ENCODE measurements at regions not wholly inside any gene's neighbourhood (a gene's known extent, or its start where the extent isn't known, plus 50 kb on each side); places are given as distances from the start of the nearest gene placed in this dataset.

DNA sequence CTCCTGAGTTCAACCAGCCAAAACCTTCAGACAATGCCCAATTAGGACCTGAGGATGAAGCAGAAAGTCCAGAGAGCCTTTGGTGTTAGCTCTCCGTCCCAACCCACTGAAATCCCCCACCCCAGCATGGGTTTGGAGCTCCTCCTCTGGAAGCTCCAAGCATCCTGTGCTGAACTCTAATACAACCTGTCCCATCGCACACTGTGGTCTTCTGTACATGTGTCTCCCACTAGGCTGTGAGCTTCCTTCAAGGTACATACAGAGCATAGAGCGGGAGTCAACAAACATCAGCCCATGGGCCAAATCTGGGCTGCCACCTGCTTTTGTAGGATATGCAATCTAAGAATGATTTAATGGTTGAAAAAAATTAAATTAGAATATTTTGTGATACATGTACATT, 166.5 kb downstream of the LSM5 start:
- CTCF ChIA-PET: no interaction called here

DNA sequence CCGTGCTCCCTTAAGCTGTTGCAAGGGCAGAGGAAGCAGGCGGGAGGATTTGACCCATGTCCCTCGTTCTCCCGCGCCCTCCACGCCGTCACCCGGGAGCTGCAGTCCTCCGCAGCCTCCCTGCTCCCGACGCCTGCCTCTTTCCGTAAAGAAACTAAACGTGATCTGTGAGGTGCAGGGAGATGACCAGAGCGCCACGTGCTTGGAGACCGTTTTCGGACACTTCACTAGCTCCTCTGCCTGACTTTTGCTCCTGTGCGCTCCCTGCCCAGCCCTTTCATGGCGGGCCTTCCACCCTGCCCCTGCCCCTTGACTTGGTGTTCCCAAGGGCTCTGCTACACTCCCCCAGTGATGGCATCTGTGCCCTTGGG, 171.2 kb downstream of the LSM5 start:
- Mint-ChIP-seq H3K9me3 (peaks cover 2% of the 10 kb centered on the region), H3K36me3 (ENCODE audit: low read depth) (no peaks in the 10 kb centered on the region), H3K27me3 (peaks cover 4% of the 10 kb centered on the region), H3K4me3 (no peak overlapping the region), H3K27ac (no peak overlapping the region), H3K4me1 (no peaks in the 10 kb centered on the region)
- CTCF ChIA-PET: no interaction called here
- no peak for DNase-seq
- POLR2A ChIA-PET: no interaction called here

More for the DNA sequence above, 166.5 kb downstream of the LSM5 start:
- no peak overlapping the region for H3K27ac Mint-ChIP-seq
- H3K36me3 Mint-ChIP-seq (ENCODE audit: low read depth): no peaks in the 10 kb centered on the region
- POLR2A ChIA-PET: no interaction called here
- no peak for DNase-seq
- H3K4me3 Mint-ChIP-seq: no peak overlapping the region
- no peaks in the 10 kb centered on the region for H3K4me1 Mint-ChIP-seq
- no peaks in the 10 kb centered on the region for H3K9me3 Mint-ChIP-seq
- H3K27me3 Mint-ChIP-seq: peaks cover 1% of the 10 kb centered on the region

DNA sequence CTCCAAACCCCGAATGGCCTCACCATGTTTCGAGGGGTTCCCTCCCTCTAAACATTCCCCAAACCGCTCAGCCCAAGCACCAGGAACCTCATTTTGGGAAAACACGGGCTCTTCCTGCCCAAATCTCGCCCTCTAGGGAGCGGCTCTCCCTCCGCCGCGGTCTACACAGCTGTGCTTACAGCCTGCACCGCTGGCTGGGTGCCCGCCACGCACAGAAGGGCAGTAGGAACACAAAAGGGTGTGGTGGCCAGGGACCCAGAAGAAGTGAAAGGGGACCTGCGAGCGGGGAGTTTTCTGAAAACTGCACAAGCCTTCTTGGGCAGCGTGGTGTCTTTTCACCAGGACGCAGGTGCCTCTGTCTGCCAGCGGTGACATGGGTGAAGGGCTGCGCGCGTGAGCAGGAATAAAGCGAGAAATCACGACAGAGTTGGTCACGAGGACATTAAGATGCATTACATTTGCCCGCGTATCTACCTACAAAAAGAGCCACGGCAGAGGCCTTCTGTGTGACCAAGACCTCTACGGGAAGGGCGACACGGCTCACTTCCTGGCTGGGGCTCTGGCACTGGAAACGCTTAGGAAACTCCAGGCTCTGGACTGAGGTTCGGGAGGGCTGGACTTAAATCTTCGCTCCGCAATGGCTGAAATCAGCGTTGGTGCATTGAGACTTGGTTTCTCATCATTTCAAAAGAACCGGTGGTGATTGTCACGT, 171.7 kb downstream of the LSM5 start:
- no peak overlapping the region for H3K27ac Mint-ChIP-seq
- CTCF ChIA-PET: no interaction called here
- H3K27me3 Mint-ChIP-seq: peaks cover 4% of the 10 kb centered on the region

DNA sequence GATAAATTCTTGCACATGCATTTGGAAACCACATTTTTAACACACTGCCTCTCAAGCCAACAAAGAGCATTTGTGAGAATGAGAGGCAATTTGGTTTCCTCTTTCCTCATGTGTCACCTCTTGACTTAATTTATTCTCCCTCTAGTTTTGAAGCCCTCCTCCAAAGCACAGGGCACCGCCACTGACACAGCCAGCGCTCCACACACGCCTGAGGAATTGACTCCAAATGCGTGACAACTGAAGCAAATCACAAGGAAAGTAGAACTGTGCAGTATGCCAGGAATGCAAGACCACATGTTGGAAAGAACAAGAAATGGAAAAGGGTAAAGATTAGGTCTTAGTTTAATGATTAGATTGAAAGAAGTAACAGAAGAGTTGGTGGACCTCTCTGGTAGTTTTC, 173.3 kb downstream of the LSM5 start:
- Mint-ChIP-seq H3K27ac (no peak overlapping the region), H3K4me3 (no peak overlapping the region), H3K36me3 (ENCODE audit: low read depth) (no peaks in the 10 kb centered on the region), H3K27me3 (peaks cover 4% of the 10 kb centered on the region), H3K4me1 (no peaks in the 10 kb centered on the region), H3K9me3 (peaks cover 2% of the 10 kb centered on the region)
- ChIA-PET POLR2A (no interaction called here), CTCF (no interaction called here)
- no peak for DNase-seq

More for the DNA sequence above, 171.7 kb downstream of the LSM5 start:
- H3K4me3 Mint-ChIP-seq: no peak overlapping the region
- POLR2A ChIA-PET: no interaction called here
- no peak for DNase-seq
- no peaks in the 10 kb centered on the region for H3K4me1 Mint-ChIP-seq
- no peaks in the 10 kb centered on the region for H3K36me3 Mint-ChIP-seq (ENCODE audit: low read depth)
- H3K9me3 Mint-ChIP-seq: peaks cover 2% of the 10 kb centered on the region

DNA sequence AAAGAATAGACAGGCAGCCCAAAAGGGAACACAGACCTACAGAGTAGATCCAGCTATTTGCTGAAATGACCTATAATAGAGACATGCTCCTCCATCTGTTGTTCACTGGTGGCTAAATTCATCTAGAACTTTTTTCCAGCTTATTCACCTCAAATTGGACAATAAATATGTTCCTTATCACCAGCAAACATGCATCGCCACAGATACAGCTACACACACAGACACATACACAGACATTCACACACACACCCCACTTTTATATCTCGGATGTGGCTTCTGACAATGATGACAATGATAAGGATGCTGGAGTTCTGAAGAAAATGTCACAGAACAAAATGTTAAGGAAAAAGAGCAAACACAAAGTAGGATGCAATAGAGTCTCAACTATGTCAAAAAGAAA, 175.4 kb downstream of the LSM5 start:
- H3K36me3 Mint-ChIP-seq (ENCODE audit: low read depth): no peaks in the 10 kb centered on the region
- ChIA-PET POLR2A (no interaction called here), CTCF (no interaction called here)
- H3K27me3 Mint-ChIP-seq: peaks cover 4% of the 10 kb centered on the region
- H3K4me3 Mint-ChIP-seq: no peak overlapping the region
- no peaks in the 10 kb centered on the region for H3K4me1 Mint-ChIP-seq
- peaks cover 2% of the 10 kb centered on the region for H3K9me3 Mint-ChIP-seq
- no peak overlapping the region for H3K27ac Mint-ChIP-seq
- no peak for DNase-seq

DNA sequence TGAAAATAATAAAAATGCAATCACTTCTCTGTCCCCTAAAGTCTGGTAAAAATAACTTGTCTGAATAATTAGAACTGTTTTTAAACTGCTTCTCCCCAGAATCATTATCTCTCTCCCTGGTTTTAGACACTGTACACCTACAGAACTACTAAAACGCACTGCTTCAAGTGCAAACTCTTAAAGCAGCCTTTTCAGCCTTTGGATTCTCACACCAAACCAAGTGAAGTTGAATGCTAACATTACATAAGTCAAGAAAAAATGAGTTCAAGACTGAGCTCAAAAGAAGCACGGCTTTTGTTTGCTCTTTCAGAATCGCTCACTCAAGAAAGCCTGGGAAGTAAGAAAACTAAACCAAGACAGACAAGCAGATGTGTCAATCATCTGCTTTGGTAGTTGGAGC, 188.8 kb downstream of the LSM5 start:
- POLR2A ChIA-PET: no interaction called here
- Mint-ChIP-seq H3K27me3 (peaks cover 34% of the 10 kb centered on the region), H3K36me3 (ENCODE audit: low read depth) (peaks cover 2% of the 10 kb centered on the region)

DNA sequence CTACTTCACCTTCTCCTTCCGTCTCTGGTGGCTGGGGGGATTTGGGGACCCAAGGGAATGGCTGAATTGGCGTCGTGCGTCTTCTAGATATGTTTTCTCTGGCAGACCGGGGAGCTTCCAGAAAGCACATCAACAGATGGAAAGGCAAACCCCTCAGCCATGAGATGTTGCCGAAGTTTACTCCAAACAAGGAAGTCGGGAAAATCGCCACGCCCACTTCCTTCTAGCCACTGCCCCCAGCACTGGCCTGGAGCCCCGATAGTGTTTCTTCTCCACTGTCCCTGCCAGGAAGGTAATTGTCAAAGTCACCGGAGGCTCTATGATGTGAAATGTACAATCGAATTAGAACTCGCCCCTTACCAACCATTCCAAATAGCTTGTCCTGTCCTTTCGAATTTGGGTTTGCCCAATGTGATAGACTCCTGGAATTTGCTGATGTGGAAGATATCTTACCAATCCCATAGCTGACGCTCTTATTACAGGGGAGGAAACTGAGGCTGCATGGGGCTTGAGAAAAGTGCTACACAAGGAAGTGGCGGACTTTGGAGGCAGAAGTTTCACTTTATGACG, 191.0 kb downstream of the LSM5 start:
- no peaks in the 10 kb centered on the region for H3K9me3 Mint-ChIP-seq
- no peak for DNase-seq
- H3K4me1 Mint-ChIP-seq: peaks cover 2% of the 10 kb centered on the region
- CTCF ChIA-PET: no interaction called here
- peaks cover 38% of the 10 kb centered on the region for H3K27me3 Mint-ChIP-seq
- H3K36me3 Mint-ChIP-seq (ENCODE audit: low read depth): peaks cover 2% of the 10 kb centered on the region
- POLR2A ChIA-PET: interaction anchor here (0.6 kb wide), 1 partner anchor 24 kb away, joined by 3 read pairs; no protein-coding TSS in a partner anchor
- no peak overlapping the region for H3K27ac Mint-ChIP-seq
- H3K4me3 Mint-ChIP-seq: no peak overlapping the region

More for the DNA sequence above, 188.8 kb downstream of the LSM5 start:
- no peak overlapping the region for H3K27ac Mint-ChIP-seq
- CTCF ChIA-PET: no interaction called here
- no peak overlapping the region for H3K4me3 Mint-ChIP-seq
- peaks cover 2% of the 10 kb centered on the region for H3K4me1 Mint-ChIP-seq
- no peak for DNase-seq
- H3K9me3 Mint-ChIP-seq: no peaks in the 10 kb centered on the region

DNA sequence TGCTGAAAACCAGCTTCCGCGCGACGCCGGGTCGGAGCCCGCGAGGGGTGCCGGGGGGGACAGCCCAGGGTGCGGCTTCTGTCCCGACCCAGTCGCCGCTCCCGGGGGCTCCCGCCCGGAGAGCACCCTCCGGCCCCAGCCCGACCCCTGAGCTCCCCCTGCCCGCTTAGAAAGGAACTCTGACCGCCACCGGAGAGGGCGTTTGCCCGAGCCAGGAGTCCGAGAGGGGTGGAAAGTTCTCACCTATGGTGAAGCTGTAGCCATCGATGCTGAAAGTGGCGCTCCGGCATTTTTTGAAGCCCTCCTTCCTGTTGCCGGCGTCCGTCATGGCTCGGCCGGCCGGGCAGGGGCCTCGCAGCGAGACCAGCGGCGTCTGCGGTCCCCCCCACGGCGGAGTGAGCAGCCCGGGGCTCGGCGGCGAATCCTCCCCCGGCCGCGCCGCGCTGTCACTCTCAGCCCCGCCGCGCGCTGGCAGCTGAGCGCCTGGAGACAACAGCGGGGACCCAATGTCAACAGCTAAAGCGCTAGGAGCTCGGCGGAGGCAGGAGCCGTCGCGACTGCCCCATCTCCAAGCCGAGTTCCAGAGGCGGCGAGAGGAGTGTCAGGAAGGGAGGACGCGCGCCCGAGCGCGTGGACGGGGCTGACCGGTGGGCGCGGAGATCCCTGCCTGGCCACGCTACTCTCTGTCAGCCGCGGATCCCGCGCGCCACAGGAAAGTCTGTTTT, 191.6 kb downstream of the LSM5 start:
- H3K36me3 Mint-ChIP-seq (ENCODE audit: low read depth): peaks cover 2% of the 10 kb centered on the region
- no peaks in the 10 kb centered on the region for H3K9me3 Mint-ChIP-seq
- no peak overlapping the region for H3K4me3 Mint-ChIP-seq
- peaks cover 2% of the 10 kb centered on the region for H3K4me1 Mint-ChIP-seq
- no peak for DNase-seq
- POLR2A ChIA-PET: interaction anchor here (0.6 kb wide), 1 partner anchor 24 kb away, joined by 3 read pairs; no protein-coding TSS in a partner anchor
- CTCF ChIA-PET: no interaction called here
- H3K27me3 Mint-ChIP-seq: peaks cover 38% of the 10 kb centered on the region
- no peak overlapping the region for H3K27ac Mint-ChIP-seq

DNA sequence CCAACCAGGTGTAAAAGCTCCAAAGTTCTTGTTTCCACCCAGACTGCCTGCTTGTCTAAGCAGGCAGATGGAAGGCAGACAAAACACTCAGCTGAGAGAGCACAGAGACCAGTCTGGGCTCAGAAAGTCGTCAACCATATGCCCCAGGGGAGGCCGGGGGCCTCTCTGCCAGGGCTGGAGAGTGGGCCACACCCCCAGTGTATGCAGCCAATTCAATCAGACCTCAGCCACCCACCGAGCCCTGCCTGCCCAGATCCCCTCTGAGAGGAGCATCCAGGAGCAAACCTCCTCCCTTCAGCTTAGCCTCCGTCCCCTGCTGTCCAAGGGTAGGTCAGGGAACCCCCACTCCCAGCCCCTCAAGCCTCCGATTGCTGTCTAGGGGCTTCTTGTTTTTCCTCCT, 196.3 kb downstream of the LSM5 start:
- no peak overlapping the region for H3K27ac Mint-ChIP-seq

DNA sequence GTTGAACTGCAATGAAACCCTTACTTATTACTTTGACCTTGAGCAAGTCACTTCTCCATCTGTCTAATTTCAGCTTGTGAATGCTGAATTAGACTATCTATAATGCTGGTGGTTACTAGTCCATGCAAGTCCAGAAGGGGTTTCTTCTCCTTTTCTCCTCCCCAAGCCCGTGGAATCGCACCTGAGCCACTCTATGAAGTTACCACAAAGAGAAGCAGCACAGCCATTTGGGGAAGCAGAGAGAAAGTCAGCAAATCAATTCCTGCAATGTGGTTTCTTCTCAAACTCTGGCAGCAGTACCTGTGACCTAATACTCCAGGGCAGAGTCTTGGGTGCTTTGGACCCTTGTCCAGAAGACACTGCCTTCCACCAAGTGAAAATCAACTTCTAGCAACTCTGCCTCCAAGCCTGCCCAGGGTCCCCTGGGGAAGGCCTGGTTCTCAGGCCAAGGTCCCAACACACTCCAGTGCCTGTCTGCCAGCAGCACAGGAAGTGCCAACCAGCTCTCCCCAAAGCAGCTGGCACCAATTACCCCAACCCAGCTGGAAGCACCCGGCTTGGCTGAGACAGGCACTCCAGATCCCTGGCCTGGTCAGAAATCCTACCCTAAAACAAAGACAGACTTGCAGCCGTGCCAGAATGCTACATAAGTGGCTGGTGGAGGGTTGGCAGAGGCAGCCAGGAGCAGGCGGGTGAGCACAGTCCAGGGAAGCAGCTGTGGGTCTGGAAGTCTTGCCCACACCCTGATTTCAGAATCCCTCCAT, 200.3 kb downstream of the LSM5 start:
- POLR2A ChIA-PET: no interaction called here
- no peak overlapping the region for H3K4me3 Mint-ChIP-seq
- CTCF ChIA-PET: no interaction called here

More for the DNA sequence above, 196.3 kb downstream of the LSM5 start:
- DNase-seq: no peak
- POLR2A ChIA-PET: no interaction called here
- H3K27me3 Mint-ChIP-seq: peaks cover 21% of the 10 kb centered on the region
- H3K9me3 Mint-ChIP-seq: no peaks in the 10 kb centered on the region
- CTCF ChIA-PET: no interaction called here
- H3K36me3 Mint-ChIP-seq (ENCODE audit: low read depth): no peaks in the 10 kb centered on the region
- H3K4me1 Mint-ChIP-seq: no peaks in the 10 kb centered on the region
- no peak overlapping the region for H3K4me3 Mint-ChIP-seq

DNA sequence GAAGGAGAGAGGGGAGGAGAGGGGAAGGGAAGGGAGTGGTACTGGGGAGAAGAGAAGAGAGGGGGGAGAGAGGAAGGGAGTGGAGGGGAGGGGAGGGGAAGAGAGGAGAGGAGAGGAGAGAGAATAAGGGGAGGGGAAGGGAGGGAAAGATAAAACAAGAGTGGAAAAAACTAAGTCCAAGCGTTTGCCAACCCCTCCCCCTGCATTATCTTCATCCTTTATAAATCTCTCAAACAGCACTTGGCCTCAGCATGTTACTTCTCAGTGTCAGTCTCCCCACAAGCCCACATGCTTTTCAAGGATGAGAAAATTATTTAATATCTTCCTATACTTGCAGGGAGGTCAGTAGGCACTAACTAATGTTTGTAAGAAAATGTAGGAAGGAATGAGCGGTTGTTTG, 204.5 kb downstream of the LSM5 start:
- no peaks in the 10 kb centered on the region for H3K4me1 Mint-ChIP-seq
- H3K27ac Mint-ChIP-seq: no peak overlapping the region
- no peaks in the 10 kb centered on the region for H3K36me3 Mint-ChIP-seq (ENCODE audit: low read depth)
- CTCF ChIA-PET: no interaction called here
- POLR2A ChIA-PET: no interaction called here
- H3K4me3 Mint-ChIP-seq: no peak overlapping the region
- DNase-seq: no peak
- H3K9me3 Mint-ChIP-seq: no peaks in the 10 kb centered on the region
- peaks cover 1% of the 10 kb centered on the region for H3K27me3 Mint-ChIP-seq

More for the DNA sequence above, 200.3 kb downstream of the LSM5 start:
- DNase-seq: no peak
- Mint-ChIP-seq H3K9me3 (no peaks in the 10 kb centered on the region), H3K27me3 (peaks cover 1% of the 10 kb centered on the region), H3K27ac (no peak overlapping the region), H3K4me1 (no peaks in the 10 kb centered on the region), H3K36me3 (ENCODE audit: low read depth) (no peaks in the 10 kb centered on the region)

DNA sequence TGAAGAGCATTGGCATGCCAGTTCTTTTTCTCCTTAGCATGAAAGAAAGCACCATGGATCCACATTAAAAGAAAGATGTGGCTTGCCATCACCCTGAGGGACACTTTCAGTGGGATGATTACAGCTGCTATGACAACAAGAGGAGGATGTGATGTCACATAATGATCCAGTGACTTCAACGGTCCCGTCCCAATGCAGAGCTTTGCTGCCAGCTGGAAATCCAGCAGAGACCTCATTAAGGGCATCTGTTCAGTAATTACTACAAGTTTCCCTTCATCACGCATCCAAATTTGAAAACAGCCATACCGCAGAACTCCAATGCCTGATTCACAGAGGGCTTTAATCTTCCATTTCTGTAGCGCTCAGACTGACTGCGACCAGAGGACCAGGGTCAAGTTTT, 206.6 kb downstream of the LSM5 start:
- H3K36me3 Mint-ChIP-seq (ENCODE audit: low read depth): no peaks in the 10 kb centered on the region
- DNase-seq: no peak
- H3K27ac Mint-ChIP-seq: no peak overlapping the region
- no peaks in the 10 kb centered on the region for H3K4me1 Mint-ChIP-seq
- ChIA-PET CTCF (no interaction called here), POLR2A (no interaction called here)
- H3K9me3 Mint-ChIP-seq: no peaks in the 10 kb centered on the region
- no peak overlapping the region for H3K4me3 Mint-ChIP-seq
- H3K27me3 Mint-ChIP-seq: no peaks in the 10 kb centered on the region

DNA sequence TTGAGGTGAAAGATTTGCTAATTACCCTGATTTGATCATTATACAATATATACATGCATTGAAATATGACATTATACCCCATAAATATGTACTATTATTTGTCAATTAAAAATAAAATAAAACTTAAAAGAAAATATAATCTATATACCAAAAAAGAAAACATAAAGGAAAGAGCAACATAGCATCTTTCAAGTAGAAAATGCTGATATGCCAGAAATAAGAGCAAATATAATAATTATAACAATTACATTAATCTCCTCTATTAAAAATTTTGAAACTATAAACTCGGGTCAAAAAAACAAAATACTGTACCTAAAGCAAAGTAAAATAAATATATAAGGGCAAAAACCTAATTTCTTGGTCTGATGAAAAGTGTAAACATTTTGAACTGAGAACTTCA, 209.3 kb upstream of the PDE1C start:
- Mint-ChIP-seq H3K4me1 (peaks cover 2% of the 10 kb centered on the region), H3K27ac (no peak overlapping the region), H3K4me3 (no peak overlapping the region), H3K36me3 (ENCODE audit: low read depth) (no peaks in the 10 kb centered on the region), H3K9me3 (no peaks in the 10 kb centered on the region), H3K27me3 (no peaks in the 10 kb centered on the region)
- ChIA-PET POLR2A (no interaction called here), CTCF (no interaction called here)
- DNase-seq: no peak
